CD4-positive, alpha-beta T cell treated with Interferon alpha-2 for 1 hour (primary cell): ENCODE measurements at regions not wholly inside any gene's neighbourhood (a gene's known extent, or its start where the extent isn't known, plus 50 kb on each side); places are given as distances from the start of the nearest gene placed in this dataset.
"Not testable (repeated sequence)": the region's sequence is repeated elsewhere in the genome, so short reads cannot be mapped to it uniquely, and the experiment has no call there.

Experiments
- DNase-seq, 2 donors: peaks; one replicate each; pipeline ENCODE4 v3.0.0-alpha.2; 2020 to 2022

GRCh38 chr4:156391325-156391653 lies 437.6 kb upstream of the CTSO start:
- DNase-seq: no peak

GRCh38 chr4:156390599-156391324 lies 437.1 kb upstream of the CTSO start:
- no peak for DNase-seq

- DNase-seq: no peak
Measured at GRCh38 chr4:156388826-156389225, 435.2 kb upstream of the CTSO start.

- DNase-seq: no peak
Measured at GRCh38 chr4:156378033-156378665, 424.5 kb upstream of the CTSO start.

- no peak for DNase-seq
Measured at GRCh38 chr4:156377036-156377710, 423.5 kb upstream of the CTSO start.

GRCh38 chr4:156374894-156375293 lies 421.2 kb upstream of the CTSO start:
- no peak for DNase-seq

GRCh38 chr4:156374069-156374468 lies 420.4 kb upstream of the CTSO start:
- no peak for DNase-seq

GRCh38 chr4:156367502-156367901 lies 413.8 kb upstream of the CTSO start:
- not testable (repeated sequence) for DNase-seq

- no peak for DNase-seq
Measured at GRCh38 chr4:156362581-156362980, 408.9 kb upstream of the CTSO start.

- no peak for DNase-seq
Measured at GRCh38 chr4:156347412-156348075, 393.9 kb upstream of the CTSO start.

- no peak for DNase-seq
Measured at GRCh38 chr4:156346959-156347385, 393.3 kb upstream of the CTSO start.

GRCh38 chr4:156344397-156344796 lies 390.7 kb upstream of the CTSO start:
- no peak for DNase-seq

- no peak for DNase-seq
Measured at GRCh38 chr4:156336511-156336910, 382.8 kb upstream of the CTSO start.

- no peak for DNase-seq
Measured at GRCh38 chr4:156335721-156336120, 382.1 kb upstream of the CTSO start.

GRCh38 chr4:156330436-156331031 lies 376.9 kb upstream of the CTSO start:
- no peak for DNase-seq

- DNase-seq: peak in 1 of 2 donors; percentile 1
Measured at GRCh38 chr4:156329779-156330178, 376.1 kb upstream of the CTSO start.

GRCh38 chr4:156328882-156329281 lies 375.2 kb upstream of the CTSO start:
- no peak for DNase-seq

- no peak for DNase-seq
Measured at GRCh38 chr4:156326246-156326645, 372.6 kb upstream of the CTSO start.

- DNase-seq: no peak
Measured at GRCh38 chr4:156322592-156322991, 368.9 kb upstream of the CTSO start.

GRCh38 chr4:156321203-156321602 lies 367.5 kb upstream of the CTSO start:
- DNase-seq: no peak

GRCh38 chr4:156313497-156313896 lies 359.8 kb upstream of the CTSO start:
- no peak for DNase-seq

- DNase-seq: no peak
Measured at GRCh38 chr4:156312261-156312847, 358.7 kb upstream of the CTSO start.

GRCh38 chr4:156309031-156309430 lies 355.4 kb upstream of the CTSO start:
- no peak for DNase-seq
